Epithelial cell of prostate (primary cell): ENCODE measurements at regions not wholly inside any gene's neighbourhood (a gene's known extent, or its start where the extent isn't known, plus 50 kb on each side); places are given as distances from the start of the nearest gene placed in this dataset.
A peak's percentile ranks its signal among the peaks of the same experiment; 100 is the strongest.

Experiments used
- DNase-seq: peaks from one replicate; pipeline ENCODE4 v3.0.0-alpha.2; 2011; ENCODE audit warnings: low read depth, low spot score
- H3K27ac ChIP-seq: fragments of 450-650 bp; 2 replicates; pipeline ENCODE4 v1.5.1; 2017; ENCODE audit warnings: mild to moderate bottlenecking

GRCh38 chr1:165075725-165076370 lies 280.7 kb downstream of the LMX1A start:
- DNase-seq = no peak
- H3K27ac ChIP-seq = no peak overlapping the region

DNA sequence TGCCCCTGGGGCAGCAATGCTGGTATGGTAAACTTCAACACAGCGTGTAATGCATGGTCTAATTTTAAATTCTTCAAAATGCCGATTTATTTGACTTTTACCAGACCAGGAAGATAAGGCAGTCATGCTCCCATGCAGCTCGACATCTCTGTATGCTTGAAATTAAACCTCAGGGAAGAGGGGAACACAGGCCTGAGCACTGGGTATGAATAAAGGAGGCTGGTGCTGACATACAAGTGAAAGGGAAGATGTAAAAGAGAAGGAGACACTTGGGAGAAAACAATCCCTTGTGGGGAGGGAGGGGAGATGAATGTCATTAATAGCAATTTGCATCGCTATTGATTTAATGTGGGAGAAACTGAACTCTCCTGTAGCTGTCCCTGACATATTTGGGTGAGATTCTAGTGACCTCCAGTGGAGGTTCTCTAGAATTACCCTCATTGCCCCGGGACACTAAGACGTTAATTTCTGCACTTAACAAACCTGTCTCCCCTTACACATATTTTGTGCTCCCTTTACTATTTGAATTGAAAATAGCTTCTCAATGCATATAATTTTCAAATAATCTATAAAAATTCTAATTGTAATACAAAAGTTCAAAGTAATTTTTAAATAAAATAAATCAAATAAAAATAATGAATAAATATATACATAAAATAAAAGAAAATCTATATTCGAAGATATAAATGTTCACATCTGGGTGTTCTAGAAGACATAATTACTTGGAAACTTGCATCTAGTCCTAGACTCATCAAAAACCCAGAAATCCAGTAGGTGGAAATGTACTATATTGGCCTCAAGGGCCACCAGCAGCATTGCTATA lies 283.1 kb downstream of the LMX1A start:
- DNase-seq = no peak
- no peak overlapping the region for H3K27ac ChIP-seq

- DNase-seq = no peak
- no peak overlapping the region for H3K27ac ChIP-seq
Observed at GRCh38 chr1:165070675-165071074, 285.8 kb downstream of the LMX1A start.

DNA sequence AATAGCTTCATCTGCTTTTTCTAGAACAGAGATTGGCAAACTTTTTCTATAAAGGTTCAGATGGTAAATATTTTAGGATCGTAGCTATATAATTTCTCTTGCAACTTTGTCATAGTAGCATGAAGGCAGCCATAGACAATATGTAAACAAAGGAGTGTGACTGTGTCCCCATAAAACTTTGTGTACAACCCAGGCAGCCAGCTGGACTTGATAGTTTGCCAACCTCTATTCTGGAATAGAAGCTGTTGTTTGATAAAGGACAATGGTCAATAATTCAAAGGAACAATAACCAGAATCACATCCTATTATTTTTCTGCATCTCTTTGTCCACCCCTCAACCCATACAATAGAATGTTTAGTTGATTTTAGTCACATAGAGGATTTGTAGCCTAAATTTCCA lies 286.7 kb downstream of the LMX1A start:
- no peak overlapping the region for H3K27ac ChIP-seq
- DNase-seq = no peak

DNA sequence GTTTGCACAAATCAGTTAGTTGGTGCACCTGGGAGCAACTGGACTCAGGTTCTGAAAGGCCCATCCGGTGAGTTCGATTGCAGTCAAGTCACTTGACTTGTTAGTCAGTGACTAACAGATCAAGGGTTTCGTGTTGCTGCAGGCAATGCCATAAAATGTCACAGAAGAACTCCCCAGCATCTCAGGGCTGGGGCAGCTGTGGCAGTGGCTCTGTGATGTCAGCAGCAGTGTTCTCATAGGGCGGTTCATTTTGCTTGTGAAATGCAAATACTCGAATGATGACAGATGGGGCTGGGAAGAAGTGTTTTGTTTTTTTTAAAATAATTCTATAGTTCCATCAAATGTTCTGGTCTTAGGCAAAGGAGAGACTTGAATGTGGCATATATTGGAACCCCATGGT lies 287.8 kb downstream of the LMX1A start:
- no peak overlapping the region for H3K27ac ChIP-seq
- DNase-seq = no peak

- no peak for DNase-seq
- no peak overlapping the region for H3K27ac ChIP-seq
Observed at GRCh38 chr1:165067829-165068228, 288.7 kb downstream of the LMX1A start.

- DNase-seq = no peak
Observed at GRCh38 chr1:165063181-165063965, 293.1 kb downstream of the LMX1A start.

GRCh38 chr1:165062346-165062745 lies 294.2 kb downstream of the LMX1A start:
- DNase-seq = no peak
- H3K27ac ChIP-seq = no peak overlapping the region

More at GRCh38 chr1:165063181-165063965, 293.1 kb downstream of the LMX1A start:
- no peak overlapping the region for H3K27ac ChIP-seq

- H3K27ac ChIP-seq = peak overlapping the region; percentile 11
- no peak for DNase-seq
Observed at GRCh38 chr1:165060285-165060793, 296.2 kb downstream of the LMX1A start.

DNA sequence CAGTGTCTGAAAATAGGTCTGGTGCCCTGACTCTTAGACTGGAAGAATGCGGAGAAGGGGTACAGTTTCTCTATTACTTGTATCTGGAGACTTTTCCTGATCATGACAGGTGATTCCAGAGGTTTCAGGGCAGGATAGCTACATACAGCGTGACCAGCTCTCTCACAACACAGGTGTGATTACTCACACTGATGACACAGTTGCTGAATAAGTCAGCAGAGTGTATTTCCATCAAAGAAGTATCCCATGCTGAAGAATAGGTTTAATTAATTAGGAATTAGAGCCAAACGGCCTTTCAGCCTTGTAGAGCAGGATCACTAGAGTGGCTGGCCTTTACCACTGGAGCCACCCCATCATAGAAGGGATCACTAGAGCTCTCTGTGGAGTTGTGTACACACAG lies 298.6 kb downstream of the LMX1A start:
- no peak overlapping the region for H3K27ac ChIP-seq

DNA sequence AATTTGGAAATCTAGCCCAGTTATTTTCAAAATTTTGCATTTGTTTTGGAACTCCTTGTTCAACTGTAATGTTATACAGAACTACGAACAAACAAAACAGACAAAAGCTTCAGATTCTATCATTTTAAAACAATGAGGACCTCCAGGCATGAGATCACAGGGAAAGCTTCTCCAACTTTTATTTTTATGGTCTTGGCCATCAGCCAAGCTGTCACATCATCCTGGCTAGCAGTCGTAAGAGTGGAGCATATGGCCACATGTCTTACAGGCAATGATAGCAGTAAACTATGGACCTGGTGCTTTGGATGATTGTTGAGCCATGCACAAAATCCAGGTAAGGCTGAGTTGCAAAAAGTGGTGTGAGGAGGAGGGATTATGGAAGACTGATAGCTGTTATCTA lies 299.6 kb downstream of the LMX1A start:
- no peak overlapping the region for H3K27ac ChIP-seq
- DNase-seq = no peak

More for the DNA sequence above, 298.6 kb downstream of the LMX1A start:
- DNase-seq = no peak

- DNase-seq = no peak
- H3K27ac ChIP-seq = no peak overlapping the region
Observed at GRCh38 chr1:165055581-165055980, 300.9 kb downstream of the LMX1A start.

DNA sequence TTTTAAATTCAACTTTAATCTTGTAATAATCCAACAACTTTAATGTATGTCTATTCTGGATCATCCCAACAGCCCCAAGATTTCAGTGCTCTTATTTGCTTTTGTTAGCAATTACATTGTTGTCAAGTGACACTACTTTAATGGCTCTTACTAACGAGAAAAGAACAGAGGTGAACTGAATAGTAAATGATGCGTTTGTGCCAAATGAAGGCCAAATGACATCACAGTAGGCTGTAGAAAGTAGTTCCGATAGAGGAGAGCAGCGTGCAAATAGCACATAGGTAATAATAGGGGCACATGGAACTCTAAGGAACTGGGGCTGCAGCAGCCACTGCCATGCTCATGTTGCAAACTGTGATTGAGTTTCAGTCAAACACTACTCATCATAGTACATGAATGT lies 301.9 kb downstream of the LMX1A start:
- no peak overlapping the region for H3K27ac ChIP-seq
- DNase-seq = no peak

GRCh38 chr1:165053351-165053750 lies 303.2 kb downstream of the LMX1A start:
- H3K27ac ChIP-seq = no peak overlapping the region
- DNase-seq = no peak

- no peak overlapping the region for H3K27ac ChIP-seq
- DNase-seq = no peak
Observed at GRCh38 chr1:165052936-165053335, 303.6 kb downstream of the LMX1A start.

DNA sequence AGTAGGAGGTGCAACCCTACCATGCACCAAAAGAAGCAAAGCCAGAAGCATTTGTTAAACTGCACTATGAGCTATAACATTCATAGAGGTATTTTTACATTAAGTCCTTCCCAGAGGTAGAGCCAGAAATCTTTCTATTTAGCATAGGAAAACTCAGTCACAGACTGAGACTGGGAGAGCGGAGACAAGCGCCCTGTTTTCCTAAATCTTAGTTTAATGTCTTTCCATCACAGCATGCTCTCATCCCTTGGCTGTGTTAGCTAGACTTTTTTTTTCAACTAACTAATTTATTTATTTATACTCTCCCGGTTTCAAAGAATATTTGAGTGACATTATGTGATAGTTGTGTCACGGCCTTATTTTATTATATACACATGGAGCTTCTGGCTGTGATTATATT lies 304.1 kb downstream of the LMX1A start:
- DNase-seq = no peak
- H3K27ac ChIP-seq = no peak overlapping the region

DNA sequence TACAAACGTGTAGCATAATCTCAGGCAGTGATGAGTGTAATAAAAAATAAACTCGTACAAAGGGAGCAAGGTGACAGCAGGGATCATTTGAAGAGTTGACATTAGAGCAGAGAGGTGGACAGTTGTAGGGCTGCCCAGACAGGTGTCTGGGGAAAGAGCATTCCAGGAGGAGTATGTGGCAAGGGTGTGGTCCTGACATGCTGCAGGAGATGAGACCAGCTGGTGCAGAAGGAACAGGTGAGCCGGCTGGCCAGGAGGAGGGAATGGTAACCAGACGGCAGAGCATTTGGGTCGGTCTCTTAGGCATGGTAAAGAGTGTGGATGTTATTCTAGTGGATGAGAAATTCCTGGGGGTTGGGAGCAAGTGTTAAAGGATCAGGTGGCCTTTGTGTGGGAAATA lies 306.3 kb downstream of the LMX1A start:
- H3K27ac ChIP-seq = no peak overlapping the region
- DNase-seq = no peak

- no peak for DNase-seq
- no peak overlapping the region for H3K27ac ChIP-seq
Observed at GRCh38 chr1:165047994-165048393, 308.5 kb downstream of the LMX1A start.

DNA sequence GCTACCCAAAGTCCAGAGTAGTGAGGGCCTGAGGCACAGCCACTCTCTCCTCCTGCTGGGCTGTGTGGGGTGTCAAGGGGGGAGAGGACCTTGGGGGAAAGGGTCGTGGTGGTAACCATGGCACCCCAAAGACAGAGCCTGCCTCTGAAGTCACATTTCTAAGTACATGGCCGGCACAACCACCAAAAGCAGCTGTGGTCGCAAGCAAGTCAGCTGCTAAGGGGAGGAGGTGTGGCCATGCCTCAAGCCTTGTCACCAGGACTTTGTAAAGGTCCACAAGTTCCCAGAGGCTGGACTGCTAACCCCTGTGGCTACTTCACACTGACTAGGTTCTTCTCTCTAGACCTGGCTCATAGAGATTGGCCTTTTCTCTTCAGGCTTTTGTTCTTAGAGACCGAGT lies 310.6 kb downstream of the LMX1A start:
- no peak for DNase-seq

DNA sequence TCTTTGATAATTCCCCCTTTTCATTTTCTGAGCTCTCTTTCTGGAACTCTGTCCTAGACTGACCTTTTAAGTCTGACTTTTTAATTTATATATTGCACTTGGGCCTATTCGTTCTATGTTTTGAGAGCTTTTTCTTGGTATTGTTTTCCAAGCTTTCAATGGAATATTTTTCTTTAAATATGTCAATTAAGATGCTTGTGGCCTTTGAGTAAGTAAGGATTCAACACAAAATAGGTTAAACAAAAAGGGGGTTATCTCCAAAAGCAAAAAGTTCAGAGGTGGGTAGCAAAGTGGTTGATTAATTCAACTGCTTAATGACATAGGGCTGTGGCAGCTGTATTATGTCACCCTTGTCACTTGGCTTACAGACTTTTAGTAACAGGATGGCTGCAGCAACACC lies 315.9 kb downstream of the LMX1A start:
- no peak overlapping the region for H3K27ac ChIP-seq
- DNase-seq = no peak

More for the DNA sequence above, 310.6 kb downstream of the LMX1A start:
- no peak overlapping the region for H3K27ac ChIP-seq

DNA sequence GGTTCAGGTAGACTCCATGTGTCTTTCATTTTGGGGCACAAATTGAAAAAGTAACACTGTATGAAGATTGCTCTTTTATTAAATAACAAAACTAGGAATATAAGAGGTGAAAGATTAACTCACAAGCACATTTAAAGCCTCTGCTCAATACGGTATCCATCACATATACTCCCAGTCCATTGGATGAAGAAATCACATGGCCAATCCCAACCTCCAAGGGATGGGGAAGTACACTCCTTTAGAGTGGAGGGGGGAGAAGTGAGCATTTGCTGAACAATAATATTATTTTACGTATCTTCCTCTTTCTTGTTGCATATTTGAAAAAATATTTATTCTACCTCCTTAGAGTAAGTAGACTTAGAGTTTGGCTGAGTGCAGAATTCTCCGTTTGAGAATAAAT lies 316.5 kb downstream of the LMX1A start:
- no peak overlapping the region for H3K27ac ChIP-seq
- DNase-seq = no peak
